PC-3 (cell line): ENCODE measurements at regions not wholly inside any gene's neighbourhood (a gene's known extent, or its start where the extent isn't known, plus 50 kb on each side); places are given as distances from the start of the nearest gene placed in this dataset.

Experiments
- ATAC-seq: fragments of 200-7000 bp; cut with Tn5 transposase; 2 replicates; pipeline ENCODE4 v1.9.1; 2020; ENCODE audit warnings: mild to moderate bottlenecking, moderate library complexity
- BruUV-seq: library from RNA; stranded (reverse); fragments of 400-500 nt; replicated peaks from 2 replicates; lab custom pipeline; 2021; lab: Mats Ljungman, UMichigan
- CTCF ChIA-PET: fragments of 300-600 bp; sonication (Branson Sonifier 250); formaldehyde crosslinking; loops from one replicate; lab custom pipeline; 2022; ENCODE audit warnings: antibody characterized with exemption; lab: Charles Lee
- POLR2A ChIA-PET: fragments of 300-600 bp; sonication (Branson Sonifier 250); formaldehyde crosslinking; loops from one replicate; lab custom pipeline; 2022; ENCODE audit warnings: antibody characterized with exemption; ENCODE audit not compliant: unreplicated experiment; lab: Charles Lee
- DNase-seq: peaks from one replicate; pipeline ENCODE4 v3.0.0-alpha.2; 2015
- H2AFZ ChIP-seq: fragments of 300-600 bp; sonication (generic); 2 replicates; pipeline ENCODE4 v1.6.0; 2016; ENCODE audit warnings: antibody characterized with exemption, low read length
- H3F3A ChIP-seq: fragments of 300-600 bp; sonication (generic); one replicate; pipeline ENCODE4 v1.6.0; 2017; ENCODE audit warnings: antibody characterized with exemption, low read length, control low read depth, mild to moderate bottlenecking; ENCODE audit not compliant: unreplicated experiment
- H3K27ac ChIP-seq: fragments of 300-600 bp; sonication (generic); 2 replicates; pipeline ENCODE4 v1.5.1; 2016; ENCODE audit warnings: mild to moderate bottlenecking, low read length
- H3K27me3 ChIP-seq: fragments of 300-600 bp; sonication (generic); 2 replicates; pipeline ENCODE4 v1.6.1; 2016; ENCODE audit warnings: low read length, mixed read lengths
- H3K36me3 ChIP-seq: fragments of 300-600 bp; sonication (generic); 2 replicates; pipeline ENCODE4 v1.6.1; 2016; ENCODE audit warnings: low read depth, mixed run types, low read length, mixed read lengths
- H3K4me1 ChIP-seq: fragments of 300-600 bp; sonication (generic); 2 replicates; pipeline ENCODE4 v1.5.1; 2016; ENCODE audit warnings: low read length; ENCODE audit not compliant: insufficient read depth
- H3K4me2 ChIP-seq: fragments of 300-600 bp; sonication (generic); 2 replicates; pipeline ENCODE4 v1.6.0; 2016; ENCODE audit warnings: low read length
- H3K4me3 ChIP-seq: fragments of 300-600 bp; sonication (generic); 2 replicates; pipeline ENCODE4 v1.5.1; 2016; ENCODE audit warnings: mild to moderate bottlenecking, low read length, mixed read lengths
- H3K79me2 ChIP-seq: fragments of 300-600 bp; sonication (generic); 2 replicates; pipeline ENCODE4 v1.6.1; 2017; ENCODE audit warnings: low read length, mixed read lengths
- H3K9ac ChIP-seq: fragments of 300-600 bp; sonication (generic); 2 replicates; pipeline ENCODE4 v1.6.0; 2016; ENCODE audit warnings: mild to moderate bottlenecking, low read length
- H3K9me2 ChIP-seq: fragments of 300-600 bp; sonication (generic); replicated peaks from 2 replicates; pipeline ENCODE4 v1.6.1; 2016; ENCODE audit warnings: mixed run types, low read length, mixed read lengths
- H3K9me3 ChIP-seq: fragments of 300-600 bp; sonication (generic); 2 replicates; pipeline ENCODE4 v1.6.1; 2016; ENCODE audit warnings: low read length, mixed read lengths
- H4K20me1 ChIP-seq: fragments of 300-600 bp; sonication (generic); 2 replicates; pipeline ENCODE4 v1.6.1; 2016; ENCODE audit warnings: low read length, mixed read lengths
- EZH2 ChIP-seq: fragments of 300-600 bp; sonication (generic); IDR thresholded peaks from one replicate; pipeline ENCODE4 v1.6.1; 2017; ENCODE audit warnings: antibody characterized with exemption, mild to moderate bottlenecking, low read length; ENCODE audit not compliant: unreplicated experiment
- EZH2phosphoT487 ChIP-seq: fragments of 300-600 bp; sonication (generic); IDR thresholded peaks from 2 replicates; pipeline ENCODE4 v1.6.1; 2018; ENCODE audit warnings: mild to moderate bottlenecking, antibody characterized with exemption, low read length, borderline replicate concordance
- intact Hi-C: fragments of 100-400 bp; cut with micrococcal nuclease; formaldehyde crosslinking; loops from 2 replicates; pipeline ENCODE4 v1.9.0; 2023
- TF ChIP-seq, protein P1 (sequence below): fragments of 300-600 bp; sonication (generic); conservative IDR thresholded peaks from 2 replicates; pipeline ENCODE4 v1.5.1; 2017; ENCODE audit warnings: antibody characterized with exemption, low read depth, mild to moderate bottlenecking, low read length

DNA sequence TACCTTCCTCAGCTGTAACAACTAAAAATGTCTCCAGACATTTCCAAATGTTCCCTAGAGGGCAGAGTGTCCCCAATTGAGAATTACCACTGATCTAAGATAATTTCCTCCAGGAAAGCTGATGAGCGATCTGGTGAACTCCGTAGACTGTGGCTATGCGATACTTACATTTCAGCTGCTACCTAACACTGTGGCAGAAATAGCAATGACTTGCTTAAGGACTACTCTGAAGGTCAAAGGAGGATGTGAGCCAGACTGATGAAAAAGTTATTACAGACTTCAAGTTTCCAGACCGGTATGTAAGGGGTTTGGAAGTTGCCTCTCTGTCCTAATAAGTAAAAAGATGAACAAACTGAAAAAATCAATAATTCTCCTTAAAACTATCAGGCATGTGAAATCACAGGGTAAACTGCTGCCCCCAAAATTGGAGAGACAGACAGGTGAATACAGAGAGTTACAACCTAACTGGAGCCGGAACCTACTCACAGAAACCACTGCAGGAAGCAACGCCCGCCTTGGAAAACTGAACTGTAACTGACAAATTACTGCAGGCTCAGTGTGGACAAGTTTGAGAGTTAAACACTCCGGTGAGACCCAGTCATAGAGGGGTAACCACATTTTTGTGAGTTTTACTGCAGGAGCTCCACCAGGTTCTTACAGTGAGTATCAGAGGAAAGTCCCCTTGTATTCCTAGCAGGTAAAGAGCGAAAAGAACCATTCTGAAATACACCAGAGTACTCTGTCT, 60.0 kb upstream of the PARP11 start:
- Histone ChIP-seq H3K36me3 (no peaks in the 10 kb centered on the region), H3F3A (no peaks in the 10 kb centered on the region), H3K9ac (no peak overlapping the region), H3K4me1 (no peaks in the 10 kb centered on the region), H3K4me3 (no peak overlapping the region), H4K20me1 (no peaks in the 10 kb centered on the region), H3K9me2 (no peaks in the 10 kb centered on the region), H2AFZ (no peak overlapping the region), H3K27ac (no peak overlapping the region), H3K9me3 (no peaks in the 10 kb centered on the region), H3K4me2 (no peak overlapping the region), H3K79me2 (no peaks in the 10 kb centered on the region), H3K27me3 (peaks cover 31% of the 10 kb centered on the region; the same call in 1 of the 2 replicates)
- intact Hi-C loops: no loop called here
- ATAC-seq (no peak), DNase-seq (no peak)
- no peak for TF ChIP-seq EZH2phosphoT487
- TF ChIP-seq, protein P1, sequence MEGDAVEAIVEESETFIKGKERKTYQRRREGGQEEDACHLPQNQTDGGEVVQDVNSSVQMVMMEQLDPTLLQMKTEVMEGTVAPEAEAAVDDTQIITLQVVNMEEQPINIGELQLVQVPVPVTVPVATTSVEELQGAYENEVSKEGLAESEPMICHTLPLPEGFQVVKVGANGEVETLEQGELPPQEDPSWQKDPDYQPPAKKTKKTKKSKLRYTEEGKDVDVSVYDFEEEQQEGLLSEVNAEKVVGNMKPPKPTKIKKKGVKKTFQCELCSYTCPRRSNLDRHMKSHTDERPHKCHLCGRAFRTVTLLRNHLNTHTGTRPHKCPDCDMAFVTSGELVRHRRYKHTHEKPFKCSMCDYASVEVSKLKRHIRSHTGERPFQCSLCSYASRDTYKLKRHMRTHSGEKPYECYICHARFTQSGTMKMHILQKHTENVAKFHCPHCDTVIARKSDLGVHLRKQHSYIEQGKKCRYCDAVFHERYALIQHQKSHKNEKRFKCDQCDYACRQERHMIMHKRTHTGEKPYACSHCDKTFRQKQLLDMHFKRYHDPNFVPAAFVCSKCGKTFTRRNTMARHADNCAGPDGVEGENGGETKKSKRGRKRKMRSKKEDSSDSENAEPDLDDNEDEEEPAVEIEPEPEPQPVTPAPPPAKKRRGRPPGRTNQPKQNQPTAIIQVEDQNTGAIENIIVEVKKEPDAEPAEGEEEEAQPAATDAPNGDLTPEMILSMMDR: no peak
- CTCF ChIA-PET: no interaction called here
- no TSS peak for BruUV-seq
- POLR2A ChIA-PET: no interaction called here

DNA sequence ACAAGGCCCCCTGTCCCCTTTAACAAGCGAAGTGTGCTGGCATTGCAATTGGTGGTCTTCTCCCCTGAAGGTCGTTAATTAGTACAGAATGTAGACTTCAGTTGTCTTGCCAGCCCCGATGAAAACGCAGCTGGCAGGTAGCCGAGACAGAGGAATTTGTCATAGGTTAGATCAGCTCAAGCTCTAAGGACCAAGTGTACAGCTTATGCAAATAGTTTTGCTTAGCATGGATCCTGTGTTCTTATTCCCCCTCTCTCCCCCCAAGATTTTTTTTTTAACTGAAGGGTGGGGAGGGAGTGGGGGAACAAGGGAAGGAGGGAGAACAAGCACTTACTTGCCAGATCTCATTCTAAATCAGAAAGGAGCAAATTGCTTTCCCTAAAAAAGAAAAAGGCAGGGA, 58.6 kb upstream of the PARP11 start:
- H3K27ac ChIP-seq: no peak overlapping the region
- H3K4me1 ChIP-seq: no peaks in the 10 kb centered on the region
- no peak for ATAC-seq
- no peaks in the 10 kb centered on the region for H3K79me2 ChIP-seq
- TF ChIP-seq EZH2 (no peak), EZH2phosphoT487 (no peak)
- TF ChIP-seq, protein P1: no peak
- no peaks in the 10 kb centered on the region for H3K9me3 ChIP-seq
- DNase-seq: no peak
- H3K9me2 ChIP-seq: no peaks in the 10 kb centered on the region
- CTCF ChIA-PET: no interaction called here
- POLR2A ChIA-PET: no interaction called here
- no peaks in the 10 kb centered on the region for H4K20me1 ChIP-seq
- no TSS peak for BruUV-seq
- H3K4me2 ChIP-seq: no peak overlapping the region
- peaks cover 37% of the 10 kb centered on the region; the same call in 1 of the 2 replicates for H3K27me3 ChIP-seq
- H2AFZ ChIP-seq: no peak overlapping the region
- H3F3A ChIP-seq: no peaks in the 10 kb centered on the region
- H3K36me3 ChIP-seq: no peaks in the 10 kb centered on the region
- no peak overlapping the region for H3K4me3 ChIP-seq
- H3K9ac ChIP-seq: no peak overlapping the region
- intact Hi-C loops: no loop called here

DNA sequence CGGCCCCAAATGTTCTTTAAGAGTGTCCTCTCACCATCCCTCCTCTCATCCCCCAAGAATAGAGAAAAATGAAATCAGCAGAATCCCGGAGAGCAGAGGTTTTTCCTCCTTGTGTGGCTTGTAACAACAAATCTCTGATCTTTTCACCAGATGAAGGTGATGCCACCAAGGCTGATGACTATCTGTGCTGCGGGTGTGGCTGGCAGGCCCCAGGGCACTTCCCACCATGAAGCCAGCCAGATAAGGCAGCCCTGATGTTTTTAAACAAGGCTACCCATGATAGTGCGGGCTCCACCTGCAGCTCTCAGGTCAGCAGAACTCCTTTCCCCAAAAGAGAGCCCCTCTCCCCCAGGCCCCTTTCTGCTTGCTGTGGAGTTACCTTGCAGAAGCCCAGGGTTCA, 58.0 kb upstream of the PARP11 start:
- H3K9me3 ChIP-seq: no peaks in the 10 kb centered on the region
- ChIA-PET CTCF (no interaction called here), POLR2A (no interaction called here)
- DNase-seq (no peak), ATAC-seq (no peak)
- intact Hi-C loops: no loop called here
- H3K4me2 ChIP-seq: no peak overlapping the region
- H3K4me3 ChIP-seq: no peak overlapping the region
- no peaks in the 10 kb centered on the region for H3K9me2 ChIP-seq
- no peaks in the 10 kb centered on the region for H3K79me2 ChIP-seq
- no peak overlapping the region for H2AFZ ChIP-seq
- TF ChIP-seq EZH2 (no peak), EZH2phosphoT487 (no peak)
- TF ChIP-seq, protein P1: no peak
- H3K9ac ChIP-seq: no peak overlapping the region
- no peak overlapping the region for H3K27ac ChIP-seq
- no peaks in the 10 kb centered on the region for H3F3A ChIP-seq
- no TSS peak for BruUV-seq
- H3K27me3 ChIP-seq: peaks cover 40% of the 10 kb centered on the region; the same call in 1 of the 2 replicates
- H3K36me3 ChIP-seq: no peaks in the 10 kb centered on the region
- H3K4me1 ChIP-seq: no peaks in the 10 kb centered on the region
- H4K20me1 ChIP-seq: no peaks in the 10 kb centered on the region
